Esophagus muscularis mucosa (tissue), 3 donors: ENCODE measurements at regions not wholly inside any gene's neighbourhood (a gene's known extent, or its start where the extent isn't known, plus 50 kb on each side); places are given as distances from the start of the nearest gene placed in this dataset.

Source experiments
- POLR2A ChIP-seq: fragments of 450-650 bp; IDR thresholded peaks from one replicate; pipeline ENCODE4 v1.6.1; 2017; ENCODE audit warnings: antibody characterized with exemption, moderate library complexity, mild to moderate bottlenecking, low read depth
- POLR2AphosphoS5 ChIP-seq, 2 donors: sonication (generic); formaldehyde crosslinking; IDR thresholded peaks; one replicate each; pipeline ENCODE4 v1.6.1; 2017; ENCODE audit warnings: antibody characterized with exemption in 2 of 2
- TF ChIP-seq, protein P1 (sequence below), 3 experiments: fragments of 200-600 bp in 2 of 3; fragments of 450-650 bp in 1 of 3; sonication (generic) in 2 of 3; IDR thresholded peaks; one replicate each; pipeline ENCODE4 v1.5.1; 2017 to 2019; ENCODE audit warnings: antibody characterized with exemption in 3 of 3, mild to moderate bottlenecking in 2 of 3, moderate library complexity in 1 of 3

GRCh38 chr11:15349413-15349812 lies 234.7 kb downstream of the INSC start:
- TF ChIP-seq, protein P1, sequence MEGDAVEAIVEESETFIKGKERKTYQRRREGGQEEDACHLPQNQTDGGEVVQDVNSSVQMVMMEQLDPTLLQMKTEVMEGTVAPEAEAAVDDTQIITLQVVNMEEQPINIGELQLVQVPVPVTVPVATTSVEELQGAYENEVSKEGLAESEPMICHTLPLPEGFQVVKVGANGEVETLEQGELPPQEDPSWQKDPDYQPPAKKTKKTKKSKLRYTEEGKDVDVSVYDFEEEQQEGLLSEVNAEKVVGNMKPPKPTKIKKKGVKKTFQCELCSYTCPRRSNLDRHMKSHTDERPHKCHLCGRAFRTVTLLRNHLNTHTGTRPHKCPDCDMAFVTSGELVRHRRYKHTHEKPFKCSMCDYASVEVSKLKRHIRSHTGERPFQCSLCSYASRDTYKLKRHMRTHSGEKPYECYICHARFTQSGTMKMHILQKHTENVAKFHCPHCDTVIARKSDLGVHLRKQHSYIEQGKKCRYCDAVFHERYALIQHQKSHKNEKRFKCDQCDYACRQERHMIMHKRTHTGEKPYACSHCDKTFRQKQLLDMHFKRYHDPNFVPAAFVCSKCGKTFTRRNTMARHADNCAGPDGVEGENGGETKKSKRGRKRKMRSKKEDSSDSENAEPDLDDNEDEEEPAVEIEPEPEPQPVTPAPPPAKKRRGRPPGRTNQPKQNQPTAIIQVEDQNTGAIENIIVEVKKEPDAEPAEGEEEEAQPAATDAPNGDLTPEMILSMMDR (IDR thresholded peaks at IDR 0.05): no peak
- TF ChIP-seq POLR2A (no peak), POLR2AphosphoS5 (IDR thresholded peaks at IDR 0.05) (no peak)
